HCT116 (cell line): ENCODE measurements at regions not wholly inside any gene's neighbourhood (a gene's known extent, or its start where the extent isn't known, plus 50 kb on each side); places are given as distances from the start of the nearest gene placed in this dataset.

ENCODE experiments used
- ATAC-seq: fragments of 200-7000 bp; cut with Tn5 transposase; 2 replicates; pipeline ENCODE4 v1.9.1; 2020; ENCODE audit warnings: mild to moderate bottlenecking, moderate library complexity
- BruUV-seq: library from RNA; stranded (reverse); fragments of 400-500 nt; replicated peaks from 2 replicates; lab custom pipeline; 2021; lab: Mats Ljungman, UMichigan
- CTCF ChIA-PET: fragments of 300-600 bp; sonication (Branson Sonifier 250); formaldehyde crosslinking; loops from one replicate; lab custom pipeline; 2021; ENCODE audit warnings: antibody characterized with exemption; lab: Charles Lee
- POLR2A ChIA-PET: fragments of 300-600, 350-600 bp; sonication (Branson Sonifier 250); formaldehyde crosslinking; loops from one replicate; lab custom pipeline; 2021; ENCODE audit warnings: antibody characterized with exemption; lab: Charles Lee
- RAD21 ChIA-PET, 2 experiments: fragments of 300-600 bp; sonication (Branson Sonifier 250); formaldehyde crosslinking; loops; one replicate each; lab custom pipeline; 2023; ENCODE audit warnings: low total read pairs in 2 of 2; ENCODE audit not compliant: uncharacterized antibody in 2 of 2, unreplicated experiment in 2 of 2, low non-redundant PET in 1 of 2; lab: Charles Lee
- DNase-seq: peaks from one replicate; pipeline ENCODE4 v3.0.0-alpha.2; 2010; ENCODE audit warnings: low read depth, low spot score
- H2AFZ ChIP-seq: fragments of 200-600 bp; shearing (Covaris generic), sonication (generic); 2 replicates; pipeline ENCODE4 v1.6.1; 2017; ENCODE audit warnings: low read depth, mixed run types, mixed read lengths, antibody characterized with exemption, low read length; ENCODE audit not compliant: poor library complexity, severe bottlenecking
- H3K27ac ChIP-seq: 2 replicates; pipeline ENCODE4 v1.5.1; 2012; ENCODE audit warnings: low read depth, low read length
- H3K27me3 ChIP-seq: fragments of 200-600 bp; sonication (generic); 2 replicates; pipeline ENCODE4 v1.6.1; 2016; ENCODE audit warnings: mixed run types, low read length, mixed read lengths; ENCODE audit not compliant: insufficient read depth
- H3K36me3 ChIP-seq, 2 experiments: fragments of 200-500 bp in 1 of 2; fragments of 200-600 bp in 1 of 2; sonication (Bioruptor generic) in 1 of 2; sonication (generic) in 1 of 2; 2 replicates each; pipeline versions ENCODE4 v1.5.1 to v1.6.1; 2014 to 2016; ENCODE audit warnings: low read length in 2 of 2, inconsistent platforms in 1 of 2, mixed read lengths in 1 of 2, mixed run types in 1 of 2; ENCODE audit not compliant: insufficient read depth in 2 of 2, control insufficient read depth in 1 of 2
- H3K4me1 ChIP-seq, 2 experiments: fragments of 200-600 bp in 1 of 2; sonication (generic) in 1 of 2; 2 replicates each; pipeline versions ENCODE4 v1.5.1 to v1.6.1; 2012 to 2017; ENCODE audit warnings: low read length in 2 of 2, inconsistent platforms in 1 of 2, mild to moderate bottlenecking in 1 of 2, mixed read lengths in 1 of 2, mixed run types in 1 of 2, moderate library complexity in 1 of 2; ENCODE audit not compliant: insufficient read depth in 2 of 2, control insufficient read depth in 1 of 2
- H3K4me2 ChIP-seq: fragments of 200-600 bp; sonication (generic); 2 replicates; pipeline ENCODE4 v1.6.1; 2017; ENCODE audit warnings: mixed run types, low read length, mixed read lengths
- H3K4me3 ChIP-seq, 2 experiments: fragments of 200-600 bp in 1 of 2; sonication (generic) in 1 of 2; replicated peaks in 1 of 2; 2 replicates each; pipeline ENCODE4 v1.5.1; 2011 to 2016; ENCODE audit warnings: low read length in 2 of 2, control low read depth in 1 of 2, low read depth in 1 of 2, mild to moderate bottlenecking in 1 of 2, mixed read lengths in 1 of 2, mixed run types in 1 of 2
- H3K79me2 ChIP-seq: fragments of 200-600 bp; sonication (generic); 2 replicates; pipeline ENCODE4 v1.6.1; 2017; ENCODE audit warnings: mild to moderate bottlenecking, mixed run types, low read length, moderate library complexity, mixed read lengths; ENCODE audit not compliant: insufficient read depth
- H3K9ac ChIP-seq: fragments of 200-600 bp; sonication (generic); 2 replicates; pipeline ENCODE4 v1.6.1; 2016; ENCODE audit warnings: low read length, mixed read lengths
- H3K9me2 ChIP-seq: fragments of 200-600 bp; sonication (generic), shearing (Covaris generic); 2 replicates; pipeline ENCODE4 v1.6.1; 2017; ENCODE audit warnings: mixed run types, mild to moderate bottlenecking, moderate library complexity; ENCODE audit not compliant: insufficient read depth
- H3K9me3 ChIP-seq, 2 experiments: fragments of 200-500 bp in 1 of 2; fragments of 200-600 bp in 1 of 2; sonication (Bioruptor generic) in 1 of 2; sonication (generic) in 1 of 2; 2 replicates each; pipeline ENCODE4 v1.6.1; 2014 to 2017; ENCODE audit warnings: low read length in 2 of 2, mixed read lengths in 2 of 2, inconsistent platforms in 1 of 2, low read depth in 1 of 2, mild to moderate bottlenecking in 1 of 2, mixed run types in 1 of 2, moderate library complexity in 1 of 2; ENCODE audit not compliant: control insufficient read depth in 1 of 2, insufficient read depth in 1 of 2
- H4K20me1 ChIP-seq: fragments of 200-600 bp; sonication (generic), shearing (Covaris generic); 2 replicates; pipeline ENCODE4 v1.6.1; 2017; ENCODE audit warnings: mixed run types, mild to moderate bottlenecking, moderate library complexity; ENCODE audit not compliant: insufficient read depth
- CEBPB ChIP-seq: IDR thresholded peaks from 2 replicates; pipeline ENCODE4 v1.6.1; 2012; ENCODE audit warnings: low read depth
- CTCF ChIP-seq, 3 experiments: fragments of 200-600 bp in 1 of 3; sonication (generic) in 1 of 3; IDR thresholded peaks in 2 of 3; conservative IDR thresholded peaks in 1 of 3; 2 replicates each; pipeline ENCODE4 v1.5.1; 2012 to 2017; ENCODE audit warnings: low read depth in 2 of 3, low read length in 2 of 3, antibody characterized with exemption in 1 of 3, borderline replicate concordance in 1 of 3, control low read depth in 1 of 3, mild to moderate bottlenecking in 1 of 3, mixed read lengths in 1 of 3, mixed run types in 1 of 3, moderate library complexity in 1 of 3; ENCODE audit not compliant: insufficient read depth in 1 of 3
- ELF1 ChIP-seq: IDR thresholded peaks from 2 replicates; pipeline ENCODE4 v1.6.1; 2012; ENCODE audit warnings: low read depth, borderline replicate concordance
- EZH2 ChIP-seq: fragments of 200-600 bp; sonication (generic); IDR thresholded peaks from 2 replicates; pipeline ENCODE4 v1.6.1; 2017; ENCODE audit warnings: antibody characterized with exemption, mixed run types
- RAD21 ChIP-seq: IDR thresholded peaks from 2 replicates; pipeline ENCODE4 v1.6.1; 2012; ENCODE audit warnings: low read depth, mild to moderate bottlenecking
- SRF ChIP-seq: IDR thresholded peaks from 2 replicates; pipeline ENCODE4 v1.6.1; 2012; ENCODE audit warnings: low read depth
- intact Hi-C: fragments of 100-400 bp; cut with micrococcal nuclease; formaldehyde crosslinking; loops from 2 replicates; pipeline ENCODE4 v1.10.0; 2022

GRCh38 chr1:48127735-48128685, 94.5 kb upstream of the SLC5A9 start:
- Histone ChIP-seq H3K9me2 (no peaks in the 10 kb centered on the region), H3K79me2 (no peaks in the 10 kb centered on the region), H3K9me3 (no peaks in the 10 kb centered on the region), H3K27me3 (0 out of 2 replicates have a peak, but pooled peaks cover 16% of the 10 kb centered on the region), H3K4me2 (no peak overlapping the region), H3K4me1 (no peaks in the 10 kb centered on the region), H3K27ac (no peak overlapping the region), H3K4me3 (no peak overlapping the region), H3K9ac (no peak overlapping the region), H4K20me1 (no peaks in the 10 kb centered on the region), H2AFZ (no peak overlapping the region), H3K36me3 (no peaks in the 10 kb centered on the region)
- no peak for ATAC-seq
- ChIA-PET POLR2A (no interaction called here), CTCF (no interaction called here), RAD21 (no interaction called here)
- DNase-seq, result no peak
- TF ChIP-seq CEBPB (no peak), ELF1 (no peak), SRF (no peak), EZH2 (no peak)
- no TSS peak for BruUV-seq
- intact Hi-C loops, result no loop called here

- H3K9me3 ChIP-seq, result no peaks in the 10 kb centered on the region
- no TSS peak for BruUV-seq
- no peaks in the 10 kb centered on the region for H4K20me1 ChIP-seq
- no peak overlapping the region for H3K4me3 ChIP-seq
- no peak overlapping the region for H3K9ac ChIP-seq
- H3K4me1 ChIP-seq, result no peaks in the 10 kb centered on the region
- ChIA-PET CTCF (no interaction called here), POLR2A (no interaction called here), RAD21 (no interaction called here)
- H3K79me2 ChIP-seq, result no peaks in the 10 kb centered on the region
- TF ChIP-seq RAD21 (no peak), CTCF (IDR thresholded peaks at IDR 0.05 in 2 of 3, conservative IDR thresholded peaks at IDR 0.05 in 1 of 3; ENCODE audit: borderline replicate concordance in 1 of 3, insufficient read depth in 1 of 3, low read depth in 2 of 3, low read length in 2 of 3) (no peak)
- DNase-seq, result no peak
- H3K4me2 ChIP-seq, result no peak overlapping the region
- no peak overlapping the region for H3K27ac ChIP-seq
- H3K27me3 ChIP-seq, result peaks cover 20% of the 10 kb centered on the region
- no peak overlapping the region for H2AFZ ChIP-seq
- H3K9me2 ChIP-seq, result no peaks in the 10 kb centered on the region
- intact Hi-C loops, result no loop called here
- no peaks in the 10 kb centered on the region for H3K36me3 ChIP-seq
- ATAC-seq, result no peak
Observed at GRCh38 chr1:48123647-48124046, 98.9 kb upstream of the SLC5A9 start.
